ENCODE measurements at regions not wholly inside any gene's neighbourhood (a gene's known extent, or its start where the extent isn't known, plus 50 kb on each side); places are given as distances from the start of the nearest gene placed in this dataset.

DNA sequence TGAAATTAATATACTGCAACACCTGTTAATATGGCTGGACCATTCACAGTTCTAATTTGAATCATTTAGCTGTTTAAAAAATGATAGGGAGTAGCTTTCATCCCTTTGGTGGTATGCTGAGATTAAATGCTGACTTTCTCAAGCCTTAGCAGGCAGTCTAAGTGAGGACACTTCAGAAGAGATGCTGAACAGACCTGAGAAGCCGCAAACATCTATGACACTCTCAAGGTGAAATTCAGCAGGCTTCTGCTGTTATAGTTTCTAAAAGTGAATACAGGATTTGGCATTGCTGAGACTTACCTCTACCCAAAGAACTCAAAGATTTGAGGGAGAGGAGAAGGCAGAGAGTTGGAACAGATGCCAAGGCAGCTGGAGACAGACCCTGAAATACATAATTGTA lies 431.2 kb upstream of the FAM98A start:
- ATAC-seq = no peak
- Histone ChIP-seq H3K4me3 (no peak overlapping the region), H3K27me3 (no peaks in the 10 kb centered on the region), H3K4me1 (peaks cover 0 to 26% (median 0%) of the 10 kb centered on the region in 3 donors), H3K36me3 (no peaks in the 10 kb centered on the region), H3K9me3 (no peaks in the 10 kb centered on the region), H3K27ac (peak overlapping the region in 2 of 4 donors; percentile 2 to 44)
- no peak for TF ChIP-seq EP300 (IDR thresholded peaks at IDR 0.05)
- TF ChIP-seq POLR2AphosphoS5 (IDR thresholded peaks at IDR 0.05) = no peak
- TF ChIP-seq POLR2A (IDR thresholded peaks at IDR 0.05) = no peak
- TF ChIP-seq, protein P1, sequence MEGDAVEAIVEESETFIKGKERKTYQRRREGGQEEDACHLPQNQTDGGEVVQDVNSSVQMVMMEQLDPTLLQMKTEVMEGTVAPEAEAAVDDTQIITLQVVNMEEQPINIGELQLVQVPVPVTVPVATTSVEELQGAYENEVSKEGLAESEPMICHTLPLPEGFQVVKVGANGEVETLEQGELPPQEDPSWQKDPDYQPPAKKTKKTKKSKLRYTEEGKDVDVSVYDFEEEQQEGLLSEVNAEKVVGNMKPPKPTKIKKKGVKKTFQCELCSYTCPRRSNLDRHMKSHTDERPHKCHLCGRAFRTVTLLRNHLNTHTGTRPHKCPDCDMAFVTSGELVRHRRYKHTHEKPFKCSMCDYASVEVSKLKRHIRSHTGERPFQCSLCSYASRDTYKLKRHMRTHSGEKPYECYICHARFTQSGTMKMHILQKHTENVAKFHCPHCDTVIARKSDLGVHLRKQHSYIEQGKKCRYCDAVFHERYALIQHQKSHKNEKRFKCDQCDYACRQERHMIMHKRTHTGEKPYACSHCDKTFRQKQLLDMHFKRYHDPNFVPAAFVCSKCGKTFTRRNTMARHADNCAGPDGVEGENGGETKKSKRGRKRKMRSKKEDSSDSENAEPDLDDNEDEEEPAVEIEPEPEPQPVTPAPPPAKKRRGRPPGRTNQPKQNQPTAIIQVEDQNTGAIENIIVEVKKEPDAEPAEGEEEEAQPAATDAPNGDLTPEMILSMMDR (IDR thresholded peaks at IDR 0.05) = no peak
- 37 to 71% methylated on average over 1 of the region's 1 CpG for WGBS, 2 donors (ENCODE audit: low coverage in 1 of 2)

DNA sequence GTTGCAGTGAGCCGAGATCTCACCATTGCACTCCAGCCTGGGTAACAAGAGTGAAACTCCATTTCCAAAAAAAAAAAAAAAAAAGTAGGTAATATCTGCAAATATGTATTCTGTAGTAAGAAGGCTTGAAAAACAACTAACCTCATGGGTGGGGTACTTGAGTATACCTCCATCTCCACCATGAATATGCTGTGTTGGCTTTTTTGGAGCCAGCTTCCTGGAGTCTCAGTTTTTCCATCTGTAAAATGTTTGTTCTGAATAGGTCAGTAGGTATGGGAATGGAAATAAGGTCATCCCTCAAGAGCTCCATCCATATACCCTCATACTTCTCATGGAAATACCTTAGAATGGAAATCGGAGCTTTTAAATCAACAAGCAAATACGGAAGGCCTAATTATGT lies 430.0 kb upstream of the FAM98A start:
- no peaks in the 10 kb centered on the region for H3K9me3 ChIP-seq
- ATAC-seq = no peak
- no peak overlapping the region for H3K4me3 ChIP-seq
- H3K27ac ChIP-seq = no peak overlapping the region
- H3K36me3 ChIP-seq = no peaks in the 10 kb centered on the region
- 93 to 100% methylated on average over 3 of the region's 3 CpGs for WGBS, 2 donors (ENCODE audit: low coverage in 1 of 2)
- TF ChIP-seq POLR2A (IDR thresholded peaks at IDR 0.05) = no peak
- TF ChIP-seq, protein P1 (IDR thresholded peaks at IDR 0.05) = no peak
- TF ChIP-seq EP300 (IDR thresholded peaks at IDR 0.05) = no peak
- no peak for TF ChIP-seq POLR2AphosphoS5 (IDR thresholded peaks at IDR 0.05)
- no peaks in the 10 kb centered on the region for H3K27me3 ChIP-seq
- H3K4me1 ChIP-seq = peaks cover 0 to 38% (median 5%) of the 10 kb centered on the region in 3 donors

DNA sequence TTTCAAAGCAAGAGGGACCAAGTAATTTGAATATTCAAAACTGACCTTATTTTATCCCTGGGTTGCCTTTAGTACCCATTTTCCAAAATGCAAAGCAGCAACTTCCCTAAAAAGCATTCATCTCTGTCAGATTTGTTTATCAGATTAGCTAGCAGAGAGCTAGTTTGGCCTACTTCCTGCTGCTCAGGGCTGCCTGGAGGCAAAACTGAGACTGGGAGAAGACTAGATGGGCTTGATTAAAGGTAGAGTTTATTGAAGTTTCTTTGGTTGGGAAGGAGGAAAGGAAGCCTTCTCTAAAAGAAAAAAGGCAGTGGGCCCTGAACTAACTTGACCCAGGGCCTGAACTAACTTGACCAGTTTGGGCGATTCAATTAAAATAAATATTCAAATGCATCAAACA lies 426.1 kb upstream of the FAM98A start:
- TF ChIP-seq EP300 (IDR thresholded peaks at IDR 0.05) (no peak), POLR2AphosphoS5 (IDR thresholded peaks at IDR 0.05) (peak; percentile 23), POLR2A (IDR thresholded peaks at IDR 0.05) (no peak)
- TF ChIP-seq, protein P1 (IDR thresholded peaks at IDR 0.05) = no peak
- Histone ChIP-seq H3K9me3 (no peaks in the 10 kb centered on the region), H3K27ac (peak overlapping the region in 1 of 4 donors; percentile 1), H3K4me1 (peaks cover 0 to 23% (median 5%) of the 10 kb centered on the region in 3 donors), H3K27me3 (no peaks in the 10 kb centered on the region), H3K36me3 (no peaks in the 10 kb centered on the region), H3K4me3 (no peak overlapping the region)
- 25 to 27% methylated on average over 1 of the region's 1 CpG for WGBS, 2 donors (ENCODE audit: low coverage in 1 of 2)
- no peak for ATAC-seq

DNA sequence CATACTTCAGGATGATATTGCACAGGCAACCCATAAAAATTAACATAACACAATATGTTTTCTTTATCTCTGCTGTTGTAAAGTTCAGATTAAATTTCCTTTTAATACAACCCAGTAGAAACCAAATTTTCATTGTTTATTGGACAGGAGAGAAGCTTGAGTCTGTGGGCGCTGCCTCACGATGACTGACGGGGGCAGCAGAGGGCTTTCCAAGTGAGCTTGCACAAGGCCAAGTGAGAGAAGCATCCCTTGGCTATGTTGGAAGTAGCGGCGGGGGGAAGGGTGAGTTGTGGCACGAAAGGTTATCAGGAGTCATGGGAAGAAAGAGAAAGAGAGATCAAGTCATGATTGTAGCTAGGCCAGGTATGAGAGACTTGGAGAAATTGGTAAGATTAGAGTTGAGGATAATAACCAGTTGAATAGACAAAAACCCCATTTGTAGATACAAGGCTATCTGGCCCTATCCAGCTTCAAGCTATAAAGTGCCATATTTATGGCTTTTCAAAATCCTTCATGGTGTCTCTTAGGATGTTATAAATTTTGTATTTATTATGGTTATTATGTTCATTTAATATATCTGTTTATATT lies 413.7 kb upstream of the FAM98A start:
- no peak for ATAC-seq
- no peak overlapping the region for H3K4me3 ChIP-seq
- 6 to 9% methylated on average over 5 to 6 of the region's 6 CpGs for WGBS, 2 donors (ENCODE audit: low coverage in 1 of 2)
- no peak for TF ChIP-seq EP300 (IDR thresholded peaks at IDR 0.05)
- TF ChIP-seq, protein P1 (IDR thresholded peaks at IDR 0.05) = peak; percentile 44 to 80 (median 52)
- no peak for TF ChIP-seq POLR2AphosphoS5 (IDR thresholded peaks at IDR 0.05)
- TF ChIP-seq POLR2A (IDR thresholded peaks at IDR 0.05) = no peak
- no peak overlapping the region for H3K27ac ChIP-seq
- no peaks in the 10 kb centered on the region for H3K27me3 ChIP-seq
- H3K9me3 ChIP-seq = peaks cover 0 to 8% (median 0%) of the 10 kb centered on the region in 3 donors
- H3K36me3 ChIP-seq = no peaks in the 10 kb centered on the region
- H3K4me1 ChIP-seq = no peaks in the 10 kb centered on the region

DNA sequence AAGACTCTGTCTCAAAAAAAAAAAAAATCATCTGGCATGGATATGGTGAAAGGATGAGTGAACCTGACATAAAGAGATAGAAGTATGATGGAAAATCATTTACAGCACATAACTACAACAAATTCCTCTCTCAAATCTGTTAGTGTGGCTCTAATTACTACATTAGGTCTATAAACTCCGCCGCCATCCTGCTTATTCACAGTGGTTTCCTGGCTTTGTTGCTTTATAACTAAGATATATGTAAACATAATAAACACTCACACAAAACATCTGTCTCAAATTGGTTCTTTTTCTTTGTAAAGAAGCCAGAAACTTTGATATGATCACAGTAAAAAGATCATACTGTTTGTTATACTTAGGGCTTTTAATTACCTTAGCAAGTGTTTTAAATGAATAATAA lies 412.6 kb upstream of the FAM98A start:
- Histone ChIP-seq H3K9me3 (peaks cover 0 to 8% (median 0%) of the 10 kb centered on the region in 3 donors), H3K36me3 (no peaks in the 10 kb centered on the region), H3K4me1 (no peaks in the 10 kb centered on the region), H3K27me3 (no peaks in the 10 kb centered on the region), H3K27ac (no peak overlapping the region), H3K4me3 (no peak overlapping the region)
- TF ChIP-seq POLR2A (IDR thresholded peaks at IDR 0.05) (no peak), POLR2AphosphoS5 (IDR thresholded peaks at IDR 0.05) (no peak), EP300 (IDR thresholded peaks at IDR 0.05) (no peak)
- TF ChIP-seq, protein P1 (IDR thresholded peaks at IDR 0.05) = no peak
- WGBS, 2 donors (ENCODE audit: low coverage in 1 of 2) = 58 to 69% methylated on average over 2 of the region's 2 CpGs
- ATAC-seq = no peak
